Keratinocyte (primary cell): ENCODE measurements at regions not wholly inside any gene's neighbourhood (a gene's known extent, or its start where the extent isn't known, plus 50 kb on each side); places are given as distances from the start of the nearest gene placed in this dataset.

ENCODE experiments used
- DNase-seq: peaks from one replicate; pipeline ENCODE4 v3.0.0-alpha.2; 2011; ENCODE audit warnings: low read depth, missing footprints, low spot score
- FAIRE-seq: peaks from 2 replicates; lab custom pipeline; 2011; peaks lifted over from hg19 to GRCh38; lab: Jason Lieb, UNC
- H2AFZ ChIP-seq: 2 replicates; pipeline ENCODE4 v1.6.0; 2012; ENCODE audit warnings: low read length, control low read depth, inconsistent platforms; ENCODE audit not compliant: control insufficient read depth
- H3K27ac ChIP-seq: 2 replicates; pipeline ENCODE4 v1.5.1; 2011; ENCODE audit warnings: low read length; ENCODE audit not compliant: control insufficient read depth, insufficient read depth
- H3K27me3 ChIP-seq: 3 replicates; pipeline ENCODE4 v1.6.0; 2011; ENCODE audit warnings: low read length; ENCODE audit not compliant: control insufficient read depth, insufficient read depth; ENCODE audit errors: extremely low read depth
- H3K36me3 ChIP-seq, 2 experiments: 2 replicates in 1 of 2; 3 replicates in 1 of 2; pipeline ENCODE4 v1.5.1; 2011; ENCODE audit warnings: low read length in 2 of 2, mild to moderate bottlenecking in 1 of 2; ENCODE audit not compliant: control insufficient read depth in 2 of 2, insufficient read depth in 2 of 2; ENCODE audit errors: extremely low read depth in 1 of 2
- H3K4me1 ChIP-seq: 3 replicates; pipeline ENCODE4 v1.5.1; 2011; ENCODE audit warnings: low read length; ENCODE audit not compliant: control insufficient read depth, insufficient read depth; ENCODE audit errors: extremely low read depth
- H3K4me2 ChIP-seq: 3 replicates; pipeline ENCODE4 v1.6.0; 2011; ENCODE audit warnings: low read depth, low read length; ENCODE audit not compliant: control insufficient read depth, insufficient read depth; ENCODE audit errors: extremely low read depth
- H3K4me3 ChIP-seq, 3 experiments: fragments of 200-600 bp in 1 of 3; sonication (generic) in 1 of 3; 2 replicates in 2 of 3; 3 replicates in 1 of 3; pipeline ENCODE4 v1.5.1; 2011 to 2016; ENCODE audit warnings: low read length in 3 of 3, mild to moderate bottlenecking in 3 of 3, control low read depth in 2 of 3, inconsistent platforms in 1 of 3, low read depth in 1 of 3, mixed read lengths in 1 of 3, mixed run types in 1 of 3, moderate library complexity in 1 of 3; ENCODE audit not compliant: control insufficient read depth in 2 of 3, insufficient read depth in 2 of 3; ENCODE audit errors: extremely low read depth in 1 of 3
- H3K79me2 ChIP-seq: 2 replicates; pipeline ENCODE4 v1.6.0; 2012; ENCODE audit warnings: low read length; ENCODE audit not compliant: control insufficient read depth, insufficient read depth
- H3K9ac ChIP-seq: 3 replicates; pipeline ENCODE4 v1.6.0; 2011; ENCODE audit warnings: low read length; ENCODE audit not compliant: control insufficient read depth, insufficient read depth; ENCODE audit errors: extremely low read depth
- H3K9me1 ChIP-seq: 3 replicates; pipeline ENCODE4 v1.6.0; 2011; ENCODE audit warnings: low read length; ENCODE audit not compliant: control insufficient read depth, insufficient read depth; ENCODE audit errors: extremely low read depth
- H3K9me3 ChIP-seq: 2 replicates; pipeline ENCODE4 v1.5.1; 2012; ENCODE audit warnings: low read depth, low read length; ENCODE audit not compliant: control insufficient read depth
- H4K20me1 ChIP-seq: 3 replicates; pipeline ENCODE4 v1.6.0; 2011; ENCODE audit warnings: low read length; ENCODE audit not compliant: control insufficient read depth, insufficient read depth; ENCODE audit errors: extremely low read depth
- EZH2 ChIP-seq: IDR thresholded peaks from one replicate; pipeline ENCODE4 v1.6.1; 2012; ENCODE audit warnings: inconsistent platforms, mild to moderate bottlenecking, low read length, moderate library complexity
- dilution Hi-C: fragments of 300-500 bp; cut with MboI; formaldehyde crosslinking; loops from one replicate; pipeline ENCODE4 v1.7.0; 2020; ENCODE audit warnings: low sequenced_read_pairs; ENCODE audit not compliant: extremely low pct_ligation_motif_present
- TF ChIP-seq, protein P1 (sequence below), 3 experiments: IDR thresholded peaks in 1 of 3; conservative IDR thresholded peaks in 1 of 3; optimal IDR thresholded peaks in 1 of 3; 2 replicates in 2 of 3; 3 replicates in 1 of 3; pipeline versions ENCODE3 to v1.5.1; 2011; ENCODE audit warnings: low read length in 3 of 3, mild to moderate bottlenecking in 3 of 3, moderate library complexity in 2 of 3, control low read depth in 1 of 3, inconsistent platforms in 1 of 3; ENCODE audit not compliant: insufficient read depth in 2 of 3; ENCODE audit errors: extremely low read depth in 1 of 3

DNA sequence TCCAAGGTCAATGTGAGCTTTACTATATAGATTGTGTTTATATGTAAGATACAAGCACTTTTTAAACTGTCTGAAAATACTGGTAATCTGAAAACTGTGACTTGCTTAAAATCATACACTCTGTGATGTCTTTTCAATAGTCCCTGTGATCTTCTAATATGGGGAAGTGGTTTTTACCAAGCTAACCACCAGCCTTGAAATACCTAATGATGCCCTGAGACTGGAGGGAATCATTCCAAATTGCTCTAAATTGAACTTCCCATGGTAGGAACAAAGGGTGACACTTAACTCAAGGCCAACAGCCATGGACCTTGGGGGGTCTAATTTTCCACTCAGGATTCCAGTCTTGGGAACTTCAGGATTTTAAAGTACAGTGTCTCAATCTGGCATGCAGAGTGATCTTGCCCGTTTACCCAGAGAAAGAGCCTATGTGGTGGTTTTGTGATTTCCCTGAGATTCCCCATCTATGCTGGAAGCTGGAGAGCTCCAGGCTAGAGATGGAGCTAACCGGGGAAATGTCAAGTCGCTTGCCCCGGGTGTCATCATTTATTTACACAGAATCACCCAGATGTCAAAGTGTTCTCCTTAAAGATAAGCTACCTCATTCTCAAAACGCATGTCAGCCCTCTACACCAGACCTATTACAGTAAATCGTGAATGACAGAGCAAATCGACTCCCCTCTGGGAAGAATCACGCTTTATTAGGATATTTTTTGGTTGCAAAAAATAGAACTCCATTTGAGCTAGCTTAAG is 198.5 kb downstream of the SP3 start:
- Histone ChIP-seq H3K9ac (no peak overlapping the region), H3K4me3 (no peak overlapping the region), H4K20me1 (no peaks in the 10 kb centered on the region), H3K4me1 (no peaks in the 10 kb centered on the region), H3K4me2 (no peak overlapping the region), H3K9me1 (no peaks in the 10 kb centered on the region), H3K27me3 (no peaks in the 10 kb centered on the region), H3K27ac (no peak overlapping the region), H3K79me2 (no peaks in the 10 kb centered on the region), H3K9me3 (no peaks in the 10 kb centered on the region), H3K36me3 (no peaks in the 10 kb centered on the region), H2AFZ (no peak overlapping the region)
- FAIRE-seq = no peak
- DNase-seq = no peak
- TF ChIP-seq, protein P1, sequence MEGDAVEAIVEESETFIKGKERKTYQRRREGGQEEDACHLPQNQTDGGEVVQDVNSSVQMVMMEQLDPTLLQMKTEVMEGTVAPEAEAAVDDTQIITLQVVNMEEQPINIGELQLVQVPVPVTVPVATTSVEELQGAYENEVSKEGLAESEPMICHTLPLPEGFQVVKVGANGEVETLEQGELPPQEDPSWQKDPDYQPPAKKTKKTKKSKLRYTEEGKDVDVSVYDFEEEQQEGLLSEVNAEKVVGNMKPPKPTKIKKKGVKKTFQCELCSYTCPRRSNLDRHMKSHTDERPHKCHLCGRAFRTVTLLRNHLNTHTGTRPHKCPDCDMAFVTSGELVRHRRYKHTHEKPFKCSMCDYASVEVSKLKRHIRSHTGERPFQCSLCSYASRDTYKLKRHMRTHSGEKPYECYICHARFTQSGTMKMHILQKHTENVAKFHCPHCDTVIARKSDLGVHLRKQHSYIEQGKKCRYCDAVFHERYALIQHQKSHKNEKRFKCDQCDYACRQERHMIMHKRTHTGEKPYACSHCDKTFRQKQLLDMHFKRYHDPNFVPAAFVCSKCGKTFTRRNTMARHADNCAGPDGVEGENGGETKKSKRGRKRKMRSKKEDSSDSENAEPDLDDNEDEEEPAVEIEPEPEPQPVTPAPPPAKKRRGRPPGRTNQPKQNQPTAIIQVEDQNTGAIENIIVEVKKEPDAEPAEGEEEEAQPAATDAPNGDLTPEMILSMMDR (optimal IDR thresholded peaks at IDR 0.05 in 1 of 3, IDR thresholded peaks at IDR 0.05 in 1 of 3, conservative IDR thresholded peaks at IDR 0.05 in 1 of 3; ENCODE audit: extremely low read depth in 1 of 3, insufficient read depth in 2 of 3, low read length in 3 of 3) = no peak
- no peak for TF ChIP-seq EZH2
- dilution Hi-C loops = no loop called here

DNA sequence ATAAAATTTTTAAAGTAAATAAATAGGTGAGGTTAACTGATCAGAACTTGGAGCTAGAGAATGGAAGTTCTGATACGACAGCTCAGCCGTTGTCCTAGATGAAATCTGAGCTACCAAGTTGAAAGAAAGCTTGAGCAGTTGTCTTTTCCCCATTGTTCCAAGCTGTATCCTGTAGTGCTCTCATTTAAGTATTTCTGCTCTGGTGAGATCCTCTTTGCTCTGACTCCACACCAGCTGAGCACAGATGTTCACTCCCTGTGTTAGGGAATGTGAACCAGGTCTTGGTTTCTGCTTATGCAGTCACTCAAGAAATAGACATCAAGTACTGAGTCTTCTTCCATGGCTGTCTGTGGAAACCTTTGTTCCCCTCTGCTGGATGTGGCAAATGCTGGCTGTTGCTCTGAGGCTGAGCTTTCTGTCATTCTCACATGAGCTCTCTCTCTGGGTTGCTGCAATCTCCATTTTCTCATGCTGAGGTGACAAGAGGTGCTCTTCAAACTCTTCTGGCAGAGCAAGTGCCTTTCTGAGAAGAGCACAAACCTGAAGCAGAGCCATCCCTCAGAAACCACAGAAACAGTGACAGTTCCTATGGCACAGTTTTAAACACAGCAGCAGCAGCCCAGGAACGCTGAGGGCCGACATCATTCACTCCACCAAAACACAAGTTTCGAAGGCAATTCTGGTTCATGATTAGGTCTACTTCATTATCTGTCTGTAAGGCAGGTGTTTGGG is 194.1 kb downstream of the SP3 start:
- Histone ChIP-seq H3K36me3 (no peaks in the 10 kb centered on the region), H3K9me3 (no peaks in the 10 kb centered on the region), H3K9me1 (no peaks in the 10 kb centered on the region), H3K9ac (no peak overlapping the region), H2AFZ (no peak overlapping the region), H3K4me2 (no peak overlapping the region), H3K4me1 (peaks cover 3% of the 10 kb centered on the region), H3K27ac (no peak overlapping the region), H3K4me3 (no peak overlapping the region), H3K79me2 (no peaks in the 10 kb centered on the region), H3K27me3 (no peaks in the 10 kb centered on the region), H4K20me1 (no peaks in the 10 kb centered on the region)
- TF ChIP-seq EZH2 = no peak
- TF ChIP-seq, protein P1 (optimal IDR thresholded peaks at IDR 0.05 in 1 of 3, IDR thresholded peaks at IDR 0.05 in 1 of 3, conservative IDR thresholded peaks at IDR 0.05 in 1 of 3; ENCODE audit: extremely low read depth in 1 of 3, insufficient read depth in 2 of 3, low read length in 3 of 3) = no peak
- dilution Hi-C loops = no loop called here
- DNase-seq = no peak
- FAIRE-seq = no peak
